ENCODE measurements at regions not wholly inside any gene's neighbourhood (a gene's known extent, or its start where the extent isn't known, plus 50 kb on each side); places are given as distances from the start of the nearest gene placed in this dataset.

- Histone ChIP-seq H3K27ac (ENCODE audit: low read depth in 1 of 2, low read length in 2 of 2) (no peak overlapping the region), H3K79me2 (ENCODE audit: insufficient read depth, low read length) (no peaks in the 10 kb centered on the region), H3K4me3 (replicated peaks in 1 of 3; ENCODE audit: low read depth in 2 of 3, low read length in 3 of 3) (no peak overlapping the region), H3K9me3 (replicated peaks in 1 of 2; ENCODE audit: control insufficient read depth in 1 of 2, insufficient read depth in 1 of 2, low read length in 2 of 2) (peaks cover 4 to 8% of the 10 kb centered on the region in 2 donors), H2AFZ (ENCODE audit: insufficient read depth, low read depth, low read length, poor library complexity, severe bottlenecking) (no peak overlapping the region), H3K4me1 (ENCODE audit: control insufficient read depth in 1 of 2, insufficient read depth in 2 of 2, low read length in 2 of 2) (no peaks in the 10 kb centered on the region), H3K27me3 (ENCODE audit: control insufficient read depth in 2 of 2, insufficient read depth in 2 of 2, low read length in 2 of 2) (no peaks in the 10 kb centered on the region), H3K9ac (ENCODE audit: insufficient read depth, low read length, poor library complexity, severe bottlenecking) (no peak overlapping the region), H4K20me1 (ENCODE audit: insufficient read depth, low read length) (no peaks in the 10 kb centered on the region), H3K4me2 (replicated peaks; ENCODE audit: extremely low read depth, low read length, poor library complexity, severe bottlenecking) (no peak overlapping the region), H3K36me3 (replicated peaks in 1 of 2; ENCODE audit: control insufficient read depth in 1 of 2, insufficient read depth in 2 of 2, low read length in 2 of 2) (no peaks in the 10 kb centered on the region)
- TF ChIP-seq, protein P1, sequence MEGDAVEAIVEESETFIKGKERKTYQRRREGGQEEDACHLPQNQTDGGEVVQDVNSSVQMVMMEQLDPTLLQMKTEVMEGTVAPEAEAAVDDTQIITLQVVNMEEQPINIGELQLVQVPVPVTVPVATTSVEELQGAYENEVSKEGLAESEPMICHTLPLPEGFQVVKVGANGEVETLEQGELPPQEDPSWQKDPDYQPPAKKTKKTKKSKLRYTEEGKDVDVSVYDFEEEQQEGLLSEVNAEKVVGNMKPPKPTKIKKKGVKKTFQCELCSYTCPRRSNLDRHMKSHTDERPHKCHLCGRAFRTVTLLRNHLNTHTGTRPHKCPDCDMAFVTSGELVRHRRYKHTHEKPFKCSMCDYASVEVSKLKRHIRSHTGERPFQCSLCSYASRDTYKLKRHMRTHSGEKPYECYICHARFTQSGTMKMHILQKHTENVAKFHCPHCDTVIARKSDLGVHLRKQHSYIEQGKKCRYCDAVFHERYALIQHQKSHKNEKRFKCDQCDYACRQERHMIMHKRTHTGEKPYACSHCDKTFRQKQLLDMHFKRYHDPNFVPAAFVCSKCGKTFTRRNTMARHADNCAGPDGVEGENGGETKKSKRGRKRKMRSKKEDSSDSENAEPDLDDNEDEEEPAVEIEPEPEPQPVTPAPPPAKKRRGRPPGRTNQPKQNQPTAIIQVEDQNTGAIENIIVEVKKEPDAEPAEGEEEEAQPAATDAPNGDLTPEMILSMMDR (IDR thresholded peaks at IDR 0.05) = no peak
- Mint-ChIP-seq H3K27ac (no peak overlapping the region), H3K4me3 (no peak overlapping the region), H3K36me3 (no peaks in the 10 kb centered on the region), H3K4me1 (no peaks in the 10 kb centered on the region), H3K9me3 (peaks cover 0 to 6% (median 2%) of the 10 kb centered on the region in 7 donors), H3K27me3 (ENCODE audit: low read depth in 3 of 3) (no peaks in the 10 kb centered on the region)
- intact Hi-C loops (cut with micrococcal nuclease) = no loop called here
- WGBS (ENCODE audit: insufficient coverage) = no CpG with 5 or more reads among the region's 2 CpGs
- DNase-seq = no peak
Observed at GRCh38 chr2:188785061-188785460, 189.1 kb upstream of the COL3A1 start.

DNA sequence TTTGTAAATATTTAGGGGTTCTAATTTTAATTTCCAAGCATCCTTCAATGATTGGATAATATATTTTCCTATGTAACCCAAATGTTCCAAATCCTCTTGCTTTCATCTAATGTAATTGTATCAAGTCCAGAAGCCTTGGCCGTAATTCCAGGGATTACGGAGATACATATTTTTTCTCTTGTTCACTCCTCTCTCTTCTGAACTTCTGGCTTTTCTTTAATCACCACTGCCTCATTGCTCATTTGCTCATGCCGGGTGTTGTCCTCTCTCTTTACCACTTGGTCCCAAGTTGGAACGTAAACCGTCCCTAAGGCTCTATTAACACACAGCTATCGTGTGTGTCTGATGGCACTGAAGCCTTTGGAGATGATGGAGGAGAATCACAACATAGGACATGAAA, 188.7 kb upstream of the COL3A1 start:
- no peaks in the 10 kb centered on the region for H4K20me1 ChIP-seq (ENCODE audit: insufficient read depth, low read length)
- TF ChIP-seq, protein P1 (IDR thresholded peaks at IDR 0.05) = no peak
- no peaks in the 10 kb centered on the region for H3K36me3 ChIP-seq (replicated peaks in 1 of 2; ENCODE audit: control insufficient read depth in 1 of 2, insufficient read depth in 2 of 2, low read length in 2 of 2)
- H3K79me2 ChIP-seq (ENCODE audit: insufficient read depth, low read length) = no peaks in the 10 kb centered on the region
- H3K9ac ChIP-seq (ENCODE audit: insufficient read depth, low read length, poor library complexity, severe bottlenecking) = no peak overlapping the region
- H3K27ac Mint-ChIP-seq = peak overlapping the region in 1 of 7 donors; percentile 5
- H3K4me3 Mint-ChIP-seq = no peak overlapping the region
- H3K27ac ChIP-seq (ENCODE audit: low read depth in 1 of 2, low read length in 2 of 2) = no peak overlapping the region
- H3K36me3 Mint-ChIP-seq = no peaks in the 10 kb centered on the region
- peaks cover 0 to 6% (median 2%) of the 10 kb centered on the region in 7 donors for H3K9me3 Mint-ChIP-seq
- peaks cover 4 to 8% of the 10 kb centered on the region in 2 donors for H3K9me3 ChIP-seq (replicated peaks in 1 of 2; ENCODE audit: control insufficient read depth in 1 of 2, insufficient read depth in 1 of 2, low read length in 2 of 2)
- no peaks in the 10 kb centered on the region for H3K4me1 ChIP-seq (ENCODE audit: control insufficient read depth in 1 of 2, insufficient read depth in 2 of 2, low read length in 2 of 2)
- 100% methylated on average over 1 of the region's 6 CpGs for WGBS (ENCODE audit: insufficient coverage)
- no peak overlapping the region for H2AFZ ChIP-seq (ENCODE audit: insufficient read depth, low read depth, low read length, poor library complexity, severe bottlenecking)
- no peak for DNase-seq
- H3K4me2 ChIP-seq (replicated peaks; ENCODE audit: extremely low read depth, low read length, poor library complexity, severe bottlenecking) = no peak overlapping the region
- H3K27me3 ChIP-seq (ENCODE audit: control insufficient read depth in 2 of 2, insufficient read depth in 2 of 2, low read length in 2 of 2) = no peaks in the 10 kb centered on the region
- intact Hi-C loops (cut with micrococcal nuclease) = no loop called here
- no peaks in the 10 kb centered on the region for H3K4me1 Mint-ChIP-seq
- no peak overlapping the region for H3K4me3 ChIP-seq (replicated peaks in 1 of 3; ENCODE audit: low read depth in 2 of 3, low read length in 3 of 3)
- H3K27me3 Mint-ChIP-seq (ENCODE audit: low read depth in 3 of 3) = no peaks in the 10 kb centered on the region

All from CD14-positive monocyte (primary cell).